ENCODE measurements at regions not wholly inside any gene's neighbourhood (a gene's known extent, or its start where the extent isn't known, plus 50 kb on each side); places are given as distances from the start of the nearest gene placed in this dataset.
A peak's percentile ranks its signal among the peaks of the same experiment; 100 is the strongest.
"Not testable (repeated sequence)": the region's sequence is repeated elsewhere in the genome, so short reads cannot be mapped to it uniquely, and the experiment has no call there.

DNA sequence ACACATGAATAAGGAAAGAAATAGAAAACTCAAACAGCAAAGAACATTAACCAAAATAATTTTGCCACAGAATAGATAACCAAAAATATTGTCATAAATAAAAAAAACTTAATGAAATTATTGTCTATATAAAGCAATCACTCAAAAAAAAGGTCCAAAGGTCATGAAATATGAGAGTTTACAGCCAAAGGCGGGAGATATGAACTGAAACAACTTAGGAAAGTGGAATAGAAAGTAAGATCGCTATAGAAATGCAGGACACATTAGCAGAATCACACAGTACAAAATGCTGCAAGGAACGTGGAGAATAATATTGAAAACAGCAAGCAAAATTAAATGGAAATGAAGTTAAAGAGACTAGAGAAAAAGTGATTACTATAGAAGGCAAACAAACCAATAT, 375.0 kb upstream of the ARHGEF26 start:
- DNase-seq (ENCODE audit: low read depth in 3 of 3) = no peak

DNA sequence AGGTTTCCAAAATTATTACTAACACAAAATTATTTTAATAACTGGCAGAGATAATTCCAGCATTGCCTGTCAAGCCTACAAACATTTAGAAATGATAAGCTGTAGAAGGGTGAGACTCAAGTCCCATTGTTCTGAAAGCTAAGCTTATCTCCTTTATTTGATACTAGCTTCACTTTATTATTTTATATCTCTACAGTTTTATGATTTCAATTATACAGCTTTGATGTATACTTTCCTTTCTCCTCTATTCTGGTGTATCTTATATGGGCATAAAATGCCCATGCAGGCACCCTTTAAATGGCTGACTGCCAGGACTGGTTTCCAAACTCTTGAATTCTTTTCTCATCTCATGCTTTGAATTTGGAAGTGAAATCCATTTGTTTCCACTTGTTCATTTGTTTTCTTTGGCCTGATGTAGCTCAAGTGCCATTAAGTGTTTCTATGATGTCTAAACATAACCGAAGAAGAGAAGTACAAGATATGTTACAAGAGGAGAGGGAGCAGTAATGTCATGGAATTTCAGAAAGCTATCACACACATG, 372.1 kb upstream of the ARHGEF26 start:
- no peak for DNase-seq (ENCODE audit: low read depth in 3 of 3)

DNA sequence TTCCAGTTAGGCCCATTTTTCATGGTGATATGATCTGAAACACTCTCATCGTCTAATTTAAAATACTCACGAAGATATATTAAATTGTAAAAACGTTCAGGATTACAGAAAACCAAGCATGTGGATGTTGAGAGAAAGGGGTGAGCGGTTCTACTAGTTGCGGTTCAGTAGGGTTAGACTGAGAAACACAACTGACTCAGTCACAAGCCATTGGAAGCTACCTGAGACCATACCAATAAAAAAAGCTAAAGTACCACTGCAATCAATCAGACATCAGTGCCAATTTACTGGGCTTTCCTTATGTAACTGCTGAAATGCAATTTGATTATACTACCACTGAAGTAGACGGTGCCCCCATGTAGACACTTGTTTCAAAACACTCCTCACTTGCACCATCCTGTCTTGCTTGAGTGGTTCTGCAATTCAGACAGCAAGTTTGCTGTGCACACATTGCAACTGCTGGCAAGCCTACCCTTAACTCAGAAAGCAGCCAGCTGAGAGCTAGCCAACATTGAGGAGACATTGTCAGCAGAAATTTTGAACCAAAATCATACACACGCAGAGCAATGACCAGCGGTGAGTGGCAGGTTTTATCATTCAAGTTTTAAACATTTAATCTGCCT, 368.7 kb upstream of the ARHGEF26 start:
- DNase-seq (ENCODE audit: low read depth in 3 of 3) = no peak

DNA sequence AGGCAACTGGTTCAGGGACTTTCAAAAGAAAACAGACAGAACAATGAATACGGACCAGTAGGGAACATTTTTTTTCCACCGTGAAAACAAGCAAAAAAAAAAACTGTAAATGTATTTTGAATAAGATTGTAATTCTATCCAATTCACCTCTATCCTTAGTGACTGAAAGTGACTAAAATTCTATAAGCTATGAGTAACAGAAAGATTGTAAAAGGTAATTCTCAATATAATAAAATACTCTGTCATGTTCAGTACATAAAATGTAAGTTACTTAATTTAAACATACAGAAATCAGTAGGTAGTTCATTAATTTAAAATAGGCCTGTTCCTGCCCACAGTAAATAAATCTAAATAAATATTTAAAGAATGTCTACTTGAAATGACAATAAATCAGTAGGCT, 368.2 kb upstream of the ARHGEF26 start:
- no peak for DNase-seq (ENCODE audit: low read depth in 3 of 3)

DNA sequence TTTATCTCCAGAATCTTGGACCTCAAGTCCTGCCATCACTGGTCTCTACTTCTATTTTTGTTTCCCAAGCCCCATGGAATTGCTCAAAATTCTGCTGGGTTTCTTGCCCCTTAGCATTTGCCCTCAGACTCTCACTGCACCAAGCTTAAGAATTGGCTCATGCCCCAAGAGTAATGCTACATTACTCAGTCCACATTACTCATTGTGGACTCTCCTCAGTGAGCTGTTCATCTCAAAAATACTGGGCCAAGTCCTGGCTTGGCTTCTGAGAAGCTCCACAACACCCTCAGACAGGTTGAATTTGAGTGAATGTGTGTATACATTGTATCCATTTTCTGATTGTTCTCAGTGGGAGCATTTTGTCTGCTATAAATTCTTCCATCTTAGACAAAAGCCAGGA, 364.4 kb upstream of the ARHGEF26 start:
- no peak for DNase-seq (ENCODE audit: low read depth in 3 of 3)

DNA sequence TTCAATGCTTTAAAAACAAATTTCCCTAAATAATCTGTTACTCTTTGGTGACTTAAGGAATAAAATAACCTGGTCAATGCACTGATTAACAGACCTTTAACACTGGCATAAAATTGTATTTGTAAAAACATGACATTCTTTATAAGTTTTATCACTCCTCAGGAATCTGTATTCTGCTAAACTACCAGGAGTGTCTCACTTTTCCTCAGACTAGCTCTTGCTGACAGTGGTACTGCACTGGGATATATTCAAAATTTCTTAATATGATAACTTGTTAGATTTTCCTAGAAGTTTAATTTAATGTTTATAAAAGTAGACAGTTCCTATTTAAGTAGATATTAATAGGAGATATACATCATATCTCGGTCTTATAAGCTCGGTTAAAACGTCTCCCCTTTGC, 363.4 kb upstream of the ARHGEF26 start:
- DNase-seq (ENCODE audit: low read depth in 3 of 3) = no peak

DNA sequence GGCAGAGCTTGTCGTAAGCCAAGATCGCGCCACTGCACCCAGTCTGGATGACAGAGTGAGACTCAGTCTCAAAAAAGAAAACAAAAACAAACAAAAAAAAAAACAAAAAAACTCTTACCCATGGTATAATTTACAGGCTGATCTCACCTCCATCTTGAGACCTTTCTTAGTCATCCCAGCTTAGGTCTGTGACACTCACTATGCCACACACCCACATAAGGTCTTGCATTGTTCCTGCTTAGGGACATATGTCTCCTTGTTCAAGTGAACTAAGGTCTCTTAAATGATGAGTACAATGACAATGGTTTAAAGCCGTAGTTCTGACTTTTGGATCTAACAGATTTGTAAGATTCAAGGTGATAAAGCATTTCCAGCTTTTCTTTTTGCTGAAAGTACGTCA, 360.2 kb upstream of the ARHGEF26 start:
- no peak for DNase-seq (ENCODE audit: low read depth in 3 of 3)

DNA sequence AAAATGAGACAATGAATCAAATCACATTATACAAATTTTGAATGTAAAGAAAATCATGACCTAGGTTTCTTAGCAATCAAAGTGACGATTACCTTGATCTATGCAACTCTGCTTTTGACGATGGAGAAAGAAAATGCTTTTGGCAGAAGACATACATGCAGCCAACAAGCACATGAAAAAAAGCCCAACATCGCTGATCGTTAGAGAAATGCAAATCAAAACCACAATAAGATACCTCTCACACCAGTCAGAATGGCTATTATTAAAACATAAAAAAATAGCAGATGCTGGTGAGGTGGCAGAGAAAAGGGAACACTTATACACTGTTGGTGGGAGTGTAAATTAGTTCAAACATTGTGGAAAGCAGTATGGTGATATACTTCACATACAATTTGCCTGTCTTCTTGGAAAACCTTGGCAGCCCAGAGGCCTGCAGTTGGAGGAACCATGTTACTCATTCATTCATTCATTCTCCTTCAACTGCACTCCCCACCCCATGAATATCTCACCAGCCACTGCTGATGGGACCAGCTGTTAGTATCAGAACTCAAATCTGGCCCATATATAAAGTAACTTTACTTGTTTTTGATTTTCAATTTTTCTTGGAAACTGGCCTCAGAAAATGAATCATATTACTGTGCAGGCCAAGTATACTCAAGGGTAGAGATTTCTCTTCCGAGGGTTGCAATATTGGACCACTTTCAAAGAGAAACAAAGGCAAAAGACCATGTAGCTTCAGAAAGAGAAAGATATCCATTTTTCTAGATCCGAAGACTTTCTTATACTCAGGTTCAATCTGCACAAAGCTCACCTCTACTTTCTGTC, 358.6 kb upstream of the ARHGEF26 start:
- no peak for DNase-seq (ENCODE audit: low read depth in 3 of 3)

DNA sequence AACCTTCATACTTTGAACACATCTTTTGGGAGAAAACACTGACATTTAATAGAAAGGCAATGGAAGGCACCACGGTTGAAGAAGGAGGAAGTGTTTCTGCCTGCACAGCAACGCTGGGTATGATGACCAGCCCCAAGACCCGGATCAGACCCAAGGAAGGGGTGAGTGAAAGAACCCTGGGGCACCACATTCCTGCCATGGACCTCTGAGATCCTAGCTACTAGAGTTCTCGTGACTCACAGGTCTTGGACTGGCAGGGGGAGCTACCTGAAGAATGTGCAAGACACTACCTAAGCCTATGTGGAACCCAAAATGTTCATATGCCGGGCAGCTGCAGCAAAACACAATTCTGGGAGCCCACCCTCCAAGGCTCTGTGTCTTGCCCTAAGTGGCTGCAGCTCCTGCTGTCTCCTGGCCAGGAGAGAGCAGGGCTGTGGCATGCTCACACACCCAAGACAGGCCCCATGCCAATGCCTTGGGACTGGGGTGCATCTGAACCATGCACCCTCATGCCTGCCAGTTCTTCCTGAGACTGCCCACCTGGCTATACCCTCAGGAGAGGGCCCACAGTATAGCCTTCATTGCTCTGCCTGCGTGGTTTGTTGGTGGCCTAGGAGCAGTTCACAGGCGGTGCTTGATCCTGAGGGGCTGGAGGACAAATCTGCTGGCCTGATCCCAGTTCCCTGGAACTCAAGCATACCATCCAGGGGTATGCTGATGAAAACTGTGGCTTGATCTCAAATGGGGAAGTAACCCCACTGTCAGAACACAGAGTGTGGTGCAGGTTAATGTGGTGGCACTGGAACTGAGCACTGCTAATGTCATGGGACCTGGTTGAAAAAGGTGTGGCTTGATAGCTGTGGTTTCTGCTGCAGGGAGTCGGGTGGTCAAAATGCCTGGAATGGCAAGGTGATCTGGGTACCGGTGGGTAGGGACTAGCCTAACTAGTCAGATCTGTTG, 353.3 kb upstream of the ARHGEF26 start:
- DNase-seq (ENCODE audit: low read depth in 3 of 3) = no peak

DNA sequence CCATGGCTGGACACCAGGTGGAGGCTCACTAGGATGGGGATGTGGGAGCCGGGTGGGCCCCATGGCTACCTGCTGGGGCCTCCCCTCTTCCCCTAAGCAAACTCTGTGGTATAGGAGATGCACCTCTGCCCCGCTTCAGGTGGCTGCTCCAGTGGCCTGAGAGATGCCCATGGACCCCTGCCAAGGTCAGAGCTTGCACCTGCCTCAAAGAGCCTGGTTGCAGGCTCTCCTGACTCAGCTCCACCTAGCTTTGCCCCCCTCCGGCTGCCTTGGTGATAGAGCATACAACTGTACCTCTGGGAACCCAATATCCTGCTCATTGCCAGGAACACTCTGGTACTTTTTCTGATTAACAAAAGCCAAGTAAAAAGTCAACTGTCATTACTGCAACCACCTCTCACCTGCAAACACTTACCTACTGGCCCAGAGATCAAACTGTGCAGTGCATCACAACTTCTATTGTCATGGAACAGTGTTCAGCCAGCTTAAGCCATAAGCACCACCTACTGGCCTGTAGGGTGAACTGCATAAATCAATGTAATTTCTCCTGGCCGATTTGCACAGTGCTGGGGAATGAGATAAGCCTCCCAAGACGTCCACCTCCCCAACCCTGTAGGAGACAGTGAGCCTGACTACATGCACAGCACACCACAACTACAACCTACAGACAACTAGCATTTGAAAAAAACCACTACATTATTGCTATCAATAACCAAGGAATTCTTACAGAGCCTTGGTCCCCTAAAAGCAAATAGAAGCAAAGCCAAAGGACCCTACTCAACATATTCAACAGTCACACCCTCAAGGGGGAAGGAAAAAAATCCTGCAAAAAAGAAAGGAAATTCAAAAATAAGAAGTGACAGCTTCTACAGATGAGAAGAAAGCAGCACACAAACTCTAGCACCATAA, 352.4 kb upstream of the ARHGEF26 start:
- DNase-seq (ENCODE audit: low read depth in 3 of 3) = peak in 2 of 3 donors; percentile 10 to 25

DNA sequence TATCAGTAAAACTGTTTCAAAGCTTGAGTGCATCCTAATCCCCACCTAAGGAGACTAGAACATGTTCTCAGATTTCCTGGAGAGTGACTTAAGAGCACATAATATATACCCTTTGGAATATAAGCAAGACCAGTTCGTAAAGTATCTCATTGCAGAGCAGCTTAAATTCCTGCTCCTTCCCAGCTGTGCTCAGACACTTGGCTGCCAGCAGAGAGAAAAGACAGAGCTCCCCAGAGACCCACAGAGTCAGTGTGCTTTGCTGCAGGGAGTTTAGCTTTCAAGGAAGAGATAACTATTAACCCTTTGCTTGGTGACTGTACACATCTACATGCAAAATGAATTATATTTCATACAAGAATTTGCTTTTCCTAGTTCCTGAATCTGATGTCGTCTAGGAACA, 338.1 kb upstream of the ARHGEF26 start:
- DNase-seq (ENCODE audit: low read depth in 3 of 3) = no peak

DNA sequence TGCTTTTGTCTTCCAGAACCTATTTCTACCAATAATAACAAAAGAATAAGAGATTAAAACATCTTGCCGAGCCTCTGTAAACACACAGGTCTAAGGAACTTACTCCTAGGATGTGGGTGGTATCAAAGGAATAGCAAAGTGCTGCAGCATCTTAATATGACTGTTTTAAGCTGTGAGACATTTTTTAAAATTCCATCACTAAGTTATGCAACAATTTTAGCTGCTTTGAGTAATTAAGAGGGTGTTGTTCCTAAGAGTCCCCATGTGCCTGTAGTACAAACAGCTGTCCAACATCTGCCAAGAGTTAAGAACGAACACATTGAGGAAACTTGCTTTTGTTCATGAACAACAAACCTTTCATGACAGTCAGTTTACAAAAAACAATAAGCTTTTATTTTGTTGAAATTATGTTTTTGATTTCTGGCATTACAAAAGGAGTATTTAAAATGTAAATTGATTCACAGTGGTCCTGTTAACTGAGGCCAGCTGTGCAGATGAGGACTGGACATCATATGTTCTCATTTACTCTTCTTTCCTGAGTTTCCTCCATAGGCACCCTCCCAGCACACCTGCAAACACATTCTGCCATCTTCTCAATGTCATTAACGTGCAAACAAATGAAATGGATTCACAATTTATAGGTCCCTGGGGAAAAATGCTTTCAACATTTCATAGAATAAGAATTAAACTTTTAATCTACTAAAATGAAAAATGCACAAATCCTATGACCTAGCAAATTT, 337.3 kb upstream of the ARHGEF26 start:
- no peak for DNase-seq (ENCODE audit: low read depth in 3 of 3)

DNA sequence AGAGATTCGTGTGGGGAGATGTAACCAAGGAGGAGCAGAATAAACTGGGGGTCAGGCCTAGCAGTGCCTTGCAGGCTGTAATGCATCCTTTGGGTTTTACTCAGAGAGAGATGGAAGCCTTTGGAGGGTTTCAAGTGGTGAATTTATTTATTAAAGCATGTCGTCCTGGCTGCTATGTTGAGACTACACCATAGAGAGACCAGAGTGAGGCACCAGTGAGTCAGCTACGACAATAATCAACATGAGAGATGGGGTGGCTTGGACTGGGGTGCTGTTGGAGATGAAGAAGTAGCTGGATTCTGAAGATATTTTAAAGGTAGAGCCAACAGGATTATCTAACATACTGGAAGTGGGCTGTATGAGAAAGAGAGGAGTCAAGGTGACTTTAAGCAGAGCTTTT, 335.3 kb upstream of the ARHGEF26 start:
- DNase-seq (ENCODE audit: low read depth in 3 of 3) = no peak

DNA sequence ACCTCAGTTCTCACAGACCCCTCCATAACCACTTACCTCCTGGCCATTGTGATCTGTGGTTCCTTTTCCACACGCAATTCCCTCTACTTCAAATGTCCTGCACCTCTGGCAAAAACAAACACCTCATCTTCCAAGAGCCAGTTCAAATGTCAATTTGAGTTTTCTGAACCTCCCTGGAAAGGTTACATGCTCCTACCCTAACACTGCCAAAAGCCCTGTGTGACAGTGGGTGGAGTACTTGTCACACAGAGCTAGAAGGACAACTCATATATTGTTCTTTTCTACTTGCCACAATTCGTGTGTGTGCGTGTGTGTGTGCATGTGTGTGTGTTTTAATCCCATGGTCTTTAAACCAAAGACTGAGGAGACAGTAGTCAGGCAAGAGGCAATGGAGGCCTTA, 331.8 kb upstream of the ARHGEF26 start:
- DNase-seq (ENCODE audit: low read depth in 3 of 3) = no peak

DNA sequence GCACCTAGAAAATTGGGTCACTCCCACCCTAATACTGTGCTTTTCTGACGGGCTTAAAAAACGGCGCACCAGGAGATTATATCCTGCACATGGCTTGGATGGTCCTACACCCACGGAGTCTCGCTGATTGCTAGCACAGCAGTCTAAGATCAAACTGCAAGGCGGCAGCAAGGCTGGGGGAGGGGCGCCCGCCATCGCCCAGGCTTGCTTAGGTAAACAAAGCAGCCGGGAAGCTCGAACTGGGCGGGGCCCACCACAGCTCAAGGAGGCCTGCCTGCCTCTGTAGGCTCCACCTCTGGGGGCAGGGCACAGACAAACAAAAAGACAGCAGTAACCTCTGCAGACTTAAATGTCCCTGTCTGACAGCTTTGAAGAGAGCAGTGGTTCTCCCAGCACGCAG, 324.1 kb upstream of the ARHGEF26 start:
- not testable (repeated sequence) for DNase-seq (ENCODE audit: low read depth in 3 of 3)

DNA sequence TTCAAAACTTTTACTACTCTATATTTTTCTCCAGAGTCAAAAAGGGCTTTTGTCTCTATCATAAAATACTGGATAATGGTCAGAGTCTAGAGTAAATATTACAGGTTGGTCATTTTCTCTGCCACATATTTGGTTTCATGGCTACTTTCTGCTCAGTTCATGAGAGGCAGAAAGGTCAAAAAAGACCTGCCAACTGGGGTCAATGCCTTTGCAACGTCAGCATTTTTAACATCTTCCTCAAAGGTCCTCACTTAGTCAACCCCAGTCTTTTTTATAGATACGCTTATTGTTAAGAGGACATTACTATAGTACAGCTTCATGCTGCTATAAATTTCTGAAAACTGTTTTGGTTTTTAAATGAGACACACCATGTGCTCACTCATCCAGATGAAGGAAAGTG, 312.1 kb upstream of the ARHGEF26 start:
- DNase-seq (ENCODE audit: low read depth in 3 of 3) = no peak

DNA sequence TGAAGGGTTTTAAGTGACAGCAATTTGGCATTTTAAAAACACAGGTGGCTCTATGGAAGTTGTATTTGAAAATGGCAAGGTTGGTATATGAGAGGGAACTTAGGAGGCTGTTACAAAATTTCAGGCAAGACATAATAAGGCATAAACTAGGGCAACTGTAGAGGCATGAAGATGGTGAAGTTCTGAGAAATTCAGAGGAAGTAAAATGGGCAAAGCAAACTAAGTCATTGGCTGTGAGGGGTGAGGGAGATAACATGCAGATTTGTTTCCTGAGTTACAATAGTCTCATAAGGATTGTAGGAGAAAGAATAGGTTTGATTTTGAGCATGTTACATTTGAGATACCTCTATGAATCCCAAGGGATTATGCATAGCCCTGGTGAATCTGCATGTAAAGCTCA, 302.9 kb upstream of the ARHGEF26 start:
- DNase-seq (ENCODE audit: low read depth in 3 of 3) = no peak

DNA sequence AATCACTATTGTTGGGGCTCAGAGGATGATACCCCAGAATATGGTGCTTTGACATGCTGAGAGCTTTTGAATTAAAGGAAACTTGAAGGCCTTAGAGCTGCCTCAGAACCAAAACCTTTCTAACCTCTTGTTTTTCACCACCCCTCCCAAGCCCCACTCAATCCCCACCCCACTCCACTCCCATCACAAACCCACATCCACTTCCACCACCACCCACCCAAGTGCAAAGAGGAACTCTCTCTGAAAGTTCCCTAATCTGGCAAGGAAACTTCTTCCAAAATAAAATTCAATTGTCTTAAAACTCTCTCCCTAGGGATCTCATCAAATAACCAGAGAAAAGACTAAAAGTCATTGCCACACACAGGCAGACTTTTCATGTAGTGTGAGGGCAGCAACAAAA, 301.2 kb upstream of the ARHGEF26 start:
- DNase-seq (ENCODE audit: low read depth in 3 of 3) = no peak

DNA sequence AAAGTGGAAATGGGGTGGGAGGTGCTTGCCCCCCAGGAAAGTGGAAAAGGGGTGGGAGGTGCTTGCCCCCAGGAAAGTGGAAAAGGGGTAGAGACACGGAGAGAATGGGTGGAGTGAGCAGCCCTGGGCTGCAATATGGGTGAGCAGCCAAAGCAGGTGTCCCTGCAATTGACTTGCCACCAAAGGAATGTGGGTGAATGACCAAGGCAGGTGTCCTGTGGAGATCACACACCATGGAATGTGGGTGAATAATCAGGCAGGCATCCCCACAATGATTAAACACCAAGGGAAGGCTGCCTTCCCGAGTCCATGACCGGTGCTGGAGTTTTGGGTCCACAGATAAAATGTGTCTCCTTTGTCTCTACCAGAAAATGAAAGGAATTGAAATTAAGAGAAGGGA, 292.8 kb upstream of the ARHGEF26 start:
- not testable (repeated sequence) for DNase-seq (ENCODE audit: low read depth in 3 of 3)

DNA sequence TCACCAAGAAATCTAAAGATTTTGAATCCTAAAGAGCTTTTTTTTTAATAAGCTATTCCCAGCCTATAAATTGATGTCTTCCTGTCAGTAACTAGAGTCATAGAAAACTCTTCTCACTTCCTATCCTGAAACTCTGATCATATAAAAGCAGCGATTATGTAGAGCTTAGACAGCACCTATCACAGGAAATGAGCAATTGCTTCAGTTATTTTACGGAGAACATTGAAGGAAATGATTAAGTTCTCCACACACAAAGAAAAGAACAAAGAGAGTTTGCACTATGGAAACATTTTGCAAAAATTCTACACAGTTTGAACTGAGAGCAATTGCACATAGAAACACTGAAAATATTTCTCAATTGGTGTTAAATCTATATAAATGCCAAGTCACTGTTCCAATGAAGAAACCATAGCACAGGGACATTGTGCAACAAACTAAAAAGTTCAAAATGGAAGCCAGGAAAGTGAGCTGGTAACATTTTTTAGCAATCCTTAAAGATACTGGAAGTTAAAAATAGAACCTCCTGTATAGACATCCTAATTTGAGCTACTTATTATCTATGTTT, 291.5 kb upstream of the ARHGEF26 start:
- DNase-seq (ENCODE audit: low read depth in 3 of 3) = no peak

All from stimulated activated CD4-positive, alpha-beta T cell treated with anti-CD3 and anti-CD28 coated beads, TNF-alpha, amount 100 ng/mL, for 48 hours (primary cell).